RWPE2 (cell line): ENCODE measurements at regions not wholly inside any gene's neighbourhood (a gene's known extent, or its start where the extent isn't known, plus 50 kb on each side); places are given as distances from the start of the nearest gene placed in this dataset.
A peak's percentile ranks its signal among the peaks of the same experiment; 100 is the strongest.
"Not testable (repeated sequence)": the region's sequence is repeated elsewhere in the genome, so short reads cannot be mapped to it uniquely, and the experiment has no call there.

Experiments
- ATAC-seq: fragments of 200-7000 bp; cut with Tn5 transposase; 3 replicates; pipeline ENCODE4 v1.9.1; 2021; ENCODE audit warnings: low read depth
- DNase-seq: peaks from one replicate; pipeline ENCODE4 v3.0.0-alpha.2; 2020; ENCODE audit warnings: low spot score
- H3K27ac ChIP-seq: fragments of 450-650 bp; 2 replicates; pipeline ENCODE4 v1.5.1; 2017; ENCODE audit warnings: mild to moderate bottlenecking; ENCODE audit not compliant: poor library complexity, severe bottlenecking
- H3K27me3 ChIP-seq: fragments of 250-450 bp; sonication (Bioruptor Pico); 2 replicates; pipeline ENCODE4 v1.5.1; 2021; ENCODE audit warnings: mild to moderate bottlenecking, moderate library complexity; ENCODE audit not compliant: insufficient read depth, poor library complexity, severe bottlenecking
- H3K36me3 ChIP-seq: fragments of 250-450 bp; sonication (Bioruptor Pico); 2 replicates; pipeline ENCODE4 v1.5.1; 2020; ENCODE audit warnings: low read depth, mild to moderate bottlenecking, moderate library complexity
- H3K4me1 ChIP-seq: fragments of 250-450 bp; sonication (Bioruptor Pico); 2 replicates; pipeline ENCODE4 v1.5.1; 2021; ENCODE audit warnings: mild to moderate bottlenecking, moderate library complexity; ENCODE audit not compliant: insufficient read depth, poor library complexity, severe bottlenecking
- H3K4me3 ChIP-seq: fragments of 250-450 bp; sonication (Bioruptor Pico); 2 replicates; pipeline ENCODE4 v1.5.1; 2021; ENCODE audit warnings: mild to moderate bottlenecking, moderate library complexity; ENCODE audit not compliant: severe bottlenecking
- H3K9me3 ChIP-seq: fragments of 250-450 bp; sonication (Bioruptor Pico); 2 replicates; pipeline ENCODE4 v1.5.1; 2021; ENCODE audit warnings: mild to moderate bottlenecking, moderate library complexity; ENCODE audit not compliant: severe bottlenecking
- CTCF ChIP-seq: fragments of 450-650 bp; IDR thresholded peaks from one replicate; pipeline ENCODE4 v1.5.1; 2017; ENCODE audit warnings: mild to moderate bottlenecking, moderate library complexity; ENCODE audit not compliant: poor library complexity, severe bottlenecking

GRCh38 chr20:47844568-47844906 lies 59.3 kb upstream of the SULF2 start:
- DNase-seq, H3K36me3 ChIP-seq, H3K4me3 ChIP-seq, H3K9me3 ChIP-seq, H3K27me3 ChIP-seq: not testable (repeated sequence)
- H3K27ac ChIP-seq, result peak overlapping the region; percentile 75
- peaks cover 42% of the 10 kb centered on the region for H3K4me1 ChIP-seq
- peak; percentile 61 for ATAC-seq

DNA sequence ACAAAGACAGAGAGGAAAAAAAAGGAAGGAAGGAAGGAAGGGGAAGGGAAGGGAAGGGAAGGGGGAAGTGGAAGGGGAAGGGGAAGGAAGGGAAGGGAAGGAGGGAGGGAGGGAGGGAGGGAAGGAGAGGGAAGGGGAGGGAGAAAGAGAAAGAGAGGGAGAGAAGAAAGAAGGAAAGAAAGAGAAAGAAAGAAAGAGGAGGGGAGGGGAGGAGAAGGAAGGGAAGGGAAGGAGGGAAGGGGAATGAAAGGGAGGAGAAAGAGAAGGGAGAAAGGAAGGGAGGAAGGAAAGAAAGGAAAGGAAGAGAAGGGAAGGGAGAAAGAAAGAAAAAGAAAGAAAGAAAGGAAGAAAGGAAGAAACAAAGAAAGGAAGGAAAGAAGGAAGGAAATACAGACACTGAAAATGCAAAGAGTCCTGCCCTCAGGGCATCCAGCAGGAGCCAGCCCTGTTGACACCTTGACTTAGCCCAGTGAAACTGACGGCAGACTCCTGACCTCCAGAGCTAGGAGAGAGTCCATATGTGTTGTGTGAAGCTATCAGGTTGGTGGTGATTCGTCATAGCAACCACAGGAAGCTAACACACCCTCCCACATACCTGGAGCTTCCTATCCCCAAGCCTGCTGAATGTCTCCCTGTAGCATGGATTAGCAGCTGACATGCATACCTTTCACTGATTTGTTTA lies 58.7 kb upstream of the SULF2 start:
- Histone ChIP-seq H3K36me3 (no peaks in the 10 kb centered on the region), H3K27me3 (no peaks in the 10 kb centered on the region), H3K4me1 (peaks cover 40% of the 10 kb centered on the region), H3K9me3 (no peaks in the 10 kb centered on the region), H3K27ac (peak overlapping the region; percentile 75), H3K4me3 (no peak overlapping the region)
- DNase-seq (peak; percentile 88), ATAC-seq (peak; percentile 95)
- no peak for TF ChIP-seq CTCF

DNA sequence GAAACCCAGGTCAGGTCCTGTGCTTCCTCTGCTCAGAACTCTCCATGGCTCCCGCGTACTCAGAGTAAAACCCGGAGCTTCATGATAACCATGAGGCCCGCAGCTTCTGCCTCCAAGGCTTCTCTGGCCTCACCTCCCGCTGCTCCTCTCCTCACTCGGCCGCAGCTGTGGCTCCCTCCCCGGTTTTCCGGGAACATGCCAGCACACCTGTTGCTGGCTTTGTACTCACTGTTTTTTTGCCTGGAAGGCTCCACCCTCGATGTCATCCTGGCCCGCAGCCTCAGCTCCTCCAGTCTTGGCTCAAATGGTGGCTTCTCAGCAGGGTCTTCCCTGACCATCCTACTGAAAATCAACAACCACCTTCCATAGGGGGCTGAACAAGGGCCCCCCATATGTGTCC lies 57.7 kb upstream of the SULF2 start:
- H3K27me3 ChIP-seq, H3K27ac ChIP-seq, ATAC-seq, H3K9me3 ChIP-seq, H3K36me3 ChIP-seq, H3K4me3 ChIP-seq, DNase-seq: not testable (repeated sequence)
- H3K4me1 ChIP-seq, result peaks cover 30% of the 10 kb centered on the region

DNA sequence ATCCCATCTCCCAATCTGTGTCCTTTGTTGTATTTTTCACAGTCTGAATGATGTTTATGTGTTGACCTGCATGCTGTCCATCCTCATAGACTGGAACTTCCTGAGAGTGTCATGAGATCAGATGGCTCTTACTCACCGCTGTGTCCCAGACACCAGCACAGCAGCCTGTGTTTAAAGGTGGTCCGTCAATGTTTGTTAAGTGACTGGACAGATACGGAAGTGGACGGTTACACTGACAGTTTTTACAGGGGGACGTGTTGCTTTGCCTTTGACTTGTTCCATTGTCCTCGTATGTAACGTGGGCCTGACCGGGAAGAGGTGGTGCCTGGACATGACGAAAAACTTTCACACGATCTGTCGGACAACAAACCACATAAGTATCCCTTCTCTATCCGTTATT lies 56.7 kb upstream of the SULF2 start:
- H3K9me3 ChIP-seq, H3K27me3 ChIP-seq, DNase-seq, H3K36me3 ChIP-seq, H3K4me3 ChIP-seq, ATAC-seq, H3K27ac ChIP-seq: not testable (repeated sequence)
- H3K4me1 ChIP-seq, result peaks cover 31% of the 10 kb centered on the region

DNA sequence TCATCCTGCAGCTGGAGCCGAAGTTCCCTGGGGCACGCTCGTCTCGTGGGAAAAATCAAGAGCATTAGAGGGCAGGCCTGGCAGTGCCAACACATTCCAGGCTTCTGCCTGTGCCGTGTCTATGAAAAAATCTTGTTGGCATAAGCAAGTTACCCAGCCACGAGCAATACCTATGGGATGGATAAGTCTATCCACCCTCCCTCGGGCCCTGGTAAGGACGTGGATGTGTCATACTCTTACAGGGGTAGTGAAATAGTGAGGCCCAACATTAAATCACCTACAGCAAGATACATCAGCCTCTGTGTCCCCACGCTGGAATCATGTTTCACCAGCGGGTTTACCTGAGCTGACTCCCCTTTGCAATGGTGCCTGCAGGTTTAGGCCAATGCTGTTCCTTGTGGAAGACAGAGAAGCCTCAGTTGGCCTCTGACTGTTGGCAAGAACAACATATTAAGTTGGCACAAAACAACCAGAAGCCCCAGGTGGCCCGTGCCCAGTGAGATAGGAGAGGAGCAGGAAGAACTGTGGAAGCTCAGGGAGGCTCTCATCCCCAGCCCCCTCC lies 51.1 kb upstream of the SULF2 start:
- not testable (repeated sequence) for H3K27me3 ChIP-seq, H3K4me3 ChIP-seq, H3K36me3 ChIP-seq, H3K9me3 ChIP-seq, DNase-seq, H3K4me1 ChIP-seq
- peak; percentile 93 for ATAC-seq
- H3K27ac ChIP-seq, result peak overlapping the region; percentile 90
